ENCODE measurements at regions not wholly inside any gene's neighbourhood (a gene's known extent, or its start where the extent isn't known, plus 50 kb on each side); places are given as distances from the start of the nearest gene placed in this dataset.

DNA sequence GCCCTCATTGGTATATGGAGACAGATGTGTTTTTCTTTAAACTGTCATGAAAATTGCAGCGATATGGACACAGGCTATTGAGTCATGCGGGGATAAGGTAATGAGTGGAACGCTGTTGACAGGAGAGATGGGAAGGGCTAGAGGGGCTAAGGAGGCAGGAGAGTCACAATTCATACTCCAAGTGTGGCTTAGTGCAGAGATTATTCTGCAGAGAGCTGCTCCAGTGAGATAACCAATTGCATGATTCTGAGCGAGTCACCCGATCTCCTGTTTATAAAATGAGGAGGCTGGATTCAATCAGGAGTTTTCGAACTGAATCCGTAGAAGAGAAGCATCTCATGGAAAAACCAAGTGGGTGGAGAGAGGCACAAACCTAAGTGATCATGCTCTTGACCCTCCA lies 106.4 kb upstream of the PLEKHG7 start:
- peaks cover 4% of the 10 kb centered on the region for H3K36me3 Mint-ChIP-seq
- no peaks in the 10 kb centered on the region for H3K27me3 Mint-ChIP-seq
- peaks cover 5% of the 10 kb centered on the region for H3K4me1 Mint-ChIP-seq (ENCODE audit: unreplicated experiment)
- no peak for TF ChIP-seq CTCF (conservative IDR thresholded peaks at IDR 0.05)
- no peak for DNase-seq (ENCODE audit: extremely low spot score, unreplicated experiment)
- peaks cover 24% of the 10 kb centered on the region for H3K9me3 Mint-ChIP-seq
- H3K27ac Mint-ChIP-seq, result no peak overlapping the region
- H3K4me3 Mint-ChIP-seq, result no peak overlapping the region

DNA sequence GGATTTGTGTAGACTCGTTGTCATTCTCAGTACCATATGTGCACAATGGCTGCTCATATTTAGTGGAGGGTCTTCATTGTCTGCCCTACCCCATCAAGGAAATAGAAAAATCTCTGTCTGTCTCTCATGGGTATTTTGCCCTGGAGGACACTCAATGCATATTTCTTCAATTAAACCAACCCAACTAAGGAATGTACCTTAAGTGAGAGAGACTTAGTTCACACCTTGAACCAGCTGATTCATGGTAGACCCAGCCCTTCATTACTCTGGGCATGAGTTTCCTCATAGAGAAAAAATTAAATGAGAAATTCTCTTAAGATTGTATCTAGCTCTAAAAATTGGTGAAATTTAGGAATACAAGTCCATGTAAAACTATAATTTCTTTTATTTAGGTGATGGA lies 107.1 kb upstream of the PLEKHG7 start:
- DNase-seq (ENCODE audit: extremely low spot score, unreplicated experiment), result no peak
- Mint-ChIP-seq H3K27ac (no peak overlapping the region), H3K4me1 (ENCODE audit: unreplicated experiment) (peaks cover 5% of the 10 kb centered on the region), H3K9me3 (peaks cover 21% of the 10 kb centered on the region), H3K27me3 (no peaks in the 10 kb centered on the region), H3K4me3 (no peak overlapping the region), H3K36me3 (peaks cover under 1% of the 10 kb centered on the region)
- no peak for TF ChIP-seq CTCF (conservative IDR thresholded peaks at IDR 0.05)

DNA sequence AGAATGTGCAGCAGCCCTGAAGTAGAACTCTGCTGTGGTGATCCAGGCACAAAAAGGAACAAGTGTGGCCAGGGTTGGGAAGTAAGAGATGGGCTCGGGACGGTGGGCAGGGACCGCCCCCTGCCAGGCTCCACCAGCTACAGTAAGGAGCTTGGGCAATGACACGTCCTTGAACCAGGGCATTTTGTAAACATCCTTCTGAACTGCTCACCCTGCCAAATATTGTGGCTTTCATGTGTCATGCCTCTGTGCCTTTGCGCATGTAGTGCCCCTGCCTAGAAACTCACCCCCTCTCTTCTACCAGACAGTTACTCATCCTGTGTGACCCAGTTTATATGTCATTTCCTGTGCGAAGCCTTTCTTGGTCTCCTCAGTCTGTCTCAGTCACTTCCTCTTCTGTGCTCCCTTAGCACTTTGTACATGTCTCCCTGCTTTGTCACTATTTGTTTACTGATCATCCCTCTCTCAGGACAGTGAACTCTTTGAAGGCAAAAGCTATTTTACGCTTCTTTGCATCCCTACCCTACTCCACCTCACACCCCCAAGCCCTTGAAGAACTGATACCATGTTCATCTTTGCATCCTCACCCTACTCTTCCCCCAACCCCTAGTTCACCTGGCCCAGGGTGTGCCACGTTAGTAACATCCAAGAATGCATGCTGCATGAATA lies 108.9 kb upstream of the PLEKHG7 start:
- no peaks in the 10 kb centered on the region for H3K36me3 Mint-ChIP-seq
- no peak for TF ChIP-seq CTCF (conservative IDR thresholded peaks at IDR 0.05)
- H3K4me1 Mint-ChIP-seq (ENCODE audit: unreplicated experiment), result peaks cover 5% of the 10 kb centered on the region
- H3K4me3 Mint-ChIP-seq, result no peak overlapping the region
- DNase-seq (ENCODE audit: extremely low spot score, unreplicated experiment), result no peak
- H3K27ac Mint-ChIP-seq, result peak overlapping the region; percentile 4
- no peaks in the 10 kb centered on the region for H3K27me3 Mint-ChIP-seq
- H3K9me3 Mint-ChIP-seq, result peaks cover 11% of the 10 kb centered on the region

DNA sequence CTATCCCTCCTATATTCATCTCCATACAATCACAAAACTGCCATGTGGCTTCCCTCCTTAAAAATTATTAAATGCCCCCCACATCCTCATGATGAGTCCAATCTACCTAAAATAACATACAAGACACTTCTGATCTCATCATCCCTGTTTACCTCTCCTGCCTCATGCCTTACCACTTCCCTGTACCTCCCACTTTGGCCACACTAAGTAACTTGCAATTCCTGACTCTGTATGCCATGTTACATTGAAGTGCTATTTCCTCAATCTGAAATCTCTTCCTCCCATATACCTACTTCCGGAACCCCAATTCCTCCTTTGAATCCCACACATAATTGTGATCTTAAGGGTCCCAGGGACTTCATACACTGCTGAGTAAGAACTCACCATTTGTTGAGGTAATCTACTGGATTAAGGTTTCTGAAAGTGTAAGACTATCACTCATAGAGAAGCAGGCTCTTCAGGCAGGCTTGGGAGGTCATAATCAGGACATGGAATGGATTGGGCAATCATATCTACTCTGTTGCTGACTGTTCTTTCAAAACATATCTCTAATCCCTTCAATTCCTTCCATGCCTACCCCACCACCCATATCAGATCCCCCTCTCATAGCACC lies 117.6 kb upstream of the PLEKHG7 start:
- Mint-ChIP-seq H3K36me3 (no peaks in the 10 kb centered on the region), H3K27me3 (no peaks in the 10 kb centered on the region), H3K27ac (no peak overlapping the region), H3K4me1 (ENCODE audit: unreplicated experiment) (peaks cover 10% of the 10 kb centered on the region), H3K9me3 (peaks cover 11% of the 10 kb centered on the region), H3K4me3 (no peak overlapping the region)
- DNase-seq (ENCODE audit: extremely low spot score, unreplicated experiment), result no peak
- no peak for TF ChIP-seq CTCF (conservative IDR thresholded peaks at IDR 0.05)

DNA sequence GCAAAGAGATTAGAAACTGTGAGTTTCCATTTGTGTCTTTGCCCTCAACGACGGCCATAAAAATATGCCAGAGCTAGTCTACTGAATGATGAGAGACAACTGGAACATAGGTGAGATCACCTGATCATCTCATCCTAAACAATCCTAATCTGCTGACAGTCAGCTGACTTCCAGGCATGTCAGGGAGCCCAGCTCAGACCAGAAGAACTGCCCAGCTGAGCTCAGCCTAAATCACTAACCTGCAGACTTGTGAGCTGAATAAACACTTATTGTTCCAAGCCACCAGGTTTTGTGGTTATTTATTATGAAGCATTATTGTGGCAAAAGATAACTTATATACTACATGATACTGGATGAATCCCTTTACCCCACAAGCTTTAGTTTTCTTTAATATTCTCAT lies 118.9 kb upstream of the PLEKHG7 start:
- no peak overlapping the region for H3K27ac Mint-ChIP-seq
- no peak overlapping the region for H3K4me3 Mint-ChIP-seq
- H3K4me1 Mint-ChIP-seq (ENCODE audit: unreplicated experiment), result peaks cover 10% of the 10 kb centered on the region
- TF ChIP-seq CTCF (conservative IDR thresholded peaks at IDR 0.05), result no peak
- no peaks in the 10 kb centered on the region for H3K36me3 Mint-ChIP-seq
- H3K27me3 Mint-ChIP-seq, result no peaks in the 10 kb centered on the region
- H3K9me3 Mint-ChIP-seq, result peaks cover 11% of the 10 kb centered on the region
- no peak for DNase-seq (ENCODE audit: extremely low spot score, unreplicated experiment)

Data from type B pancreatic cell (in vitro differentiated cells).